Mesothelial cell of epicardium (in vitro differentiated cells): ENCODE measurements at regions not wholly inside any gene's neighbourhood (a gene's known extent, or its start where the extent isn't known, plus 50 kb on each side); places are given as distances from the start of the nearest gene placed in this dataset.

Experiments
- DNase-seq, 2 experiments: peaks; one replicate each; pipeline ENCODE4 v3.0.0; 2021; ENCODE audit warnings: low spot score in 2 of 2; ENCODE audit not compliant: unreplicated experiment in 2 of 2
- H3K27ac Mint-ChIP-seq: 2 replicates; pipeline ENCODE4 v1.8.0; 2021; ENCODE audit warnings: mixed read lengths
- H3K27me3 Mint-ChIP-seq: 2 replicates; pipeline ENCODE4 v1.8.0; 2021; ENCODE audit warnings: low read depth, mixed read lengths
- H3K36me3 Mint-ChIP-seq: 2 replicates; pipeline ENCODE4 v1.8.0; 2021; ENCODE audit warnings: mixed read lengths
- H3K4me1 Mint-ChIP-seq: 2 replicates; pipeline ENCODE4 v1.8.0; 2021; ENCODE audit warnings: mixed read lengths
- H3K4me3 Mint-ChIP-seq: 2 replicates; pipeline ENCODE4 v1.8.0; 2021; ENCODE audit warnings: mild to moderate bottlenecking, moderate library complexity, mixed read lengths
- H3K9me3 Mint-ChIP-seq: 2 replicates; pipeline ENCODE4 v1.8.0; 2021; ENCODE audit warnings: mixed read lengths
- TF ChIP-seq, protein P1 (sequence below): fragments of 200-600 bp; sonication (generic); IDR thresholded peaks from one replicate; pipeline ENCODE4 v1.5.0; 2021; ENCODE audit warnings: antibody characterized with exemption; ENCODE audit not compliant: unreplicated experiment

- no peak overlapping the region for H3K27ac Mint-ChIP-seq
- peaks cover 48% of the 10 kb centered on the region for H3K9me3 Mint-ChIP-seq
- H3K36me3 Mint-ChIP-seq: peaks cover 5% of the 10 kb centered on the region
- H3K27me3 Mint-ChIP-seq: no peaks in the 10 kb centered on the region
- TF ChIP-seq, protein P1, sequence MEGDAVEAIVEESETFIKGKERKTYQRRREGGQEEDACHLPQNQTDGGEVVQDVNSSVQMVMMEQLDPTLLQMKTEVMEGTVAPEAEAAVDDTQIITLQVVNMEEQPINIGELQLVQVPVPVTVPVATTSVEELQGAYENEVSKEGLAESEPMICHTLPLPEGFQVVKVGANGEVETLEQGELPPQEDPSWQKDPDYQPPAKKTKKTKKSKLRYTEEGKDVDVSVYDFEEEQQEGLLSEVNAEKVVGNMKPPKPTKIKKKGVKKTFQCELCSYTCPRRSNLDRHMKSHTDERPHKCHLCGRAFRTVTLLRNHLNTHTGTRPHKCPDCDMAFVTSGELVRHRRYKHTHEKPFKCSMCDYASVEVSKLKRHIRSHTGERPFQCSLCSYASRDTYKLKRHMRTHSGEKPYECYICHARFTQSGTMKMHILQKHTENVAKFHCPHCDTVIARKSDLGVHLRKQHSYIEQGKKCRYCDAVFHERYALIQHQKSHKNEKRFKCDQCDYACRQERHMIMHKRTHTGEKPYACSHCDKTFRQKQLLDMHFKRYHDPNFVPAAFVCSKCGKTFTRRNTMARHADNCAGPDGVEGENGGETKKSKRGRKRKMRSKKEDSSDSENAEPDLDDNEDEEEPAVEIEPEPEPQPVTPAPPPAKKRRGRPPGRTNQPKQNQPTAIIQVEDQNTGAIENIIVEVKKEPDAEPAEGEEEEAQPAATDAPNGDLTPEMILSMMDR: no peak
- H3K4me3 Mint-ChIP-seq: no peak overlapping the region
- no peaks in the 10 kb centered on the region for H3K4me1 Mint-ChIP-seq
- DNase-seq: no peak
Measured at GRCh38 chrX:81348388-81348787, 146.5 kb downstream of the SH3BGRL start.

GRCh38 chrX:81354954-81355353 lies 153.1 kb downstream of the SH3BGRL start:
- Mint-ChIP-seq H3K27ac (no peak overlapping the region), H3K4me3 (no peak overlapping the region), H3K36me3 (no peaks in the 10 kb centered on the region), H3K27me3 (no peaks in the 10 kb centered on the region), H3K9me3 (peaks cover 45% of the 10 kb centered on the region), H3K4me1 (no peaks in the 10 kb centered on the region)
- DNase-seq: no peak
- TF ChIP-seq, protein P1: no peak

DNA sequence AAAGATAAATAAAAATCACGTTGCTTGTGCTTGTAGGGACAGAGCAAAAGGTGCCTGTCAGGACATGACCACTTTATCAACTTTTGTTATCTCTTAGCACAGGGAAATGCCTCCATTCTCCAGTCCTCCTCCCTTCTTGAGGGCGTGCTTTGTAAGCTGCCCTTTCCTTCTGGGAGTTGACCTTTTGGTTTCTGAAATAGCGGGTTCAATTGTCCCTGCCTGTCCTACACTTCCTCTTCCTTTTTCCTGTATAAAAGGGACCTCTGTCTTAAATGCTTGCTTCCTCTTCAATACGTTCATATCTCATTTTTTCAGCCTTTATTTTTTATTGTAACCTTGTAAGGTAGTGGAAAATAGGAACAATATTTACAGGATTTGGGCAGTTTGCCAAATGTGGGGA lies 153.5 kb downstream of the SH3BGRL start:
- H3K36me3 Mint-ChIP-seq: no peaks in the 10 kb centered on the region
- no peaks in the 10 kb centered on the region for H3K27me3 Mint-ChIP-seq
- DNase-seq: no peak
- no peak overlapping the region for H3K4me3 Mint-ChIP-seq
- H3K9me3 Mint-ChIP-seq: peaks cover 44% of the 10 kb centered on the region
- TF ChIP-seq, protein P1: no peak
- no peak overlapping the region for H3K27ac Mint-ChIP-seq
- H3K4me1 Mint-ChIP-seq: no peaks in the 10 kb centered on the region

DNA sequence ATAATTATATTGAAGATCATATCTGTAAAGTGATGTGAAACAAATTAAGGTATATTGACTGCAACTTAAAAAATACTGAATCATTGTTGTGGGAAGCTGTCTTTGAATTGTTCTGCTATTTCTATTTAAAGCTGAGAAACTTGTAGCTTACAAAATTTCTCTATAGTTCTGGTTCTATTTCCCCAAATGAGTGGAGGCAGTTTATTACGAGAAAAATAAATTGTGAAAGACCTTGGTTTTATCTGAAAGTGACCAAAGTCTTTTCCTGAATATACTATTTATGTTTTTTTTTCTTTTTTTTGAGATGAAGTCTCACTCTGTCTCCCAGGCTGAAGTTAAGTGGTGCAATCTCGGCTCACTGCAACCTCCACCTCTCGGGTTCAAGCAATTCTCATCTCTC lies 165.4 kb downstream of the SH3BGRL start:
- H3K36me3 Mint-ChIP-seq: no peaks in the 10 kb centered on the region
- H3K9me3 Mint-ChIP-seq: peaks cover 24% of the 10 kb centered on the region
- TF ChIP-seq, protein P1: no peak
- no peaks in the 10 kb centered on the region for H3K4me1 Mint-ChIP-seq
- H3K27ac Mint-ChIP-seq: no peak overlapping the region
- no peak overlapping the region for H3K4me3 Mint-ChIP-seq
- no peaks in the 10 kb centered on the region for H3K27me3 Mint-ChIP-seq
- no peak for DNase-seq

DNA sequence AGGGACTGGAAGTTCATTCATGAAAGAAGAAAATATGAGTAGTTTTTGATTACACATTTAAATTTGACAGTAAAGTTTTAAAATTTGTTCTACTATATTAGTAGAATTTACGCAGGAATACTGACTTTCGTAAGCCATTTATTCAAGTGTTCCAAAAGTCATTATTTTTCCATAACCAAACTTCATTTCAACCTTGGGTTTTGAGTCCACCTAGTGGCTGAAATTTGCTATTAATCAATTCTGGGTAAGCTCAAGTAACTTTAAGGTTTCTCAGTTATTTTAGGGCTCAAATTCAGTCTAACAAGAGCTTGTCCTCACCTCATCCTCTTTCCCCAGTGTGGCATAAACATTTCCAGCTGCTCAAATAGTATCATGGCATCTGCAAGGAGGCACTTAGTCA lies 175.4 kb downstream of the SH3BGRL start:
- no peaks in the 10 kb centered on the region for H3K27me3 Mint-ChIP-seq
- TF ChIP-seq, protein P1: peak; percentile 76
- H3K9me3 Mint-ChIP-seq: no peaks in the 10 kb centered on the region
- no peak overlapping the region for H3K4me3 Mint-ChIP-seq
- no peaks in the 10 kb centered on the region for H3K36me3 Mint-ChIP-seq
- no peaks in the 10 kb centered on the region for H3K4me1 Mint-ChIP-seq
- no peak overlapping the region for H3K27ac Mint-ChIP-seq
- DNase-seq: no peak

DNA sequence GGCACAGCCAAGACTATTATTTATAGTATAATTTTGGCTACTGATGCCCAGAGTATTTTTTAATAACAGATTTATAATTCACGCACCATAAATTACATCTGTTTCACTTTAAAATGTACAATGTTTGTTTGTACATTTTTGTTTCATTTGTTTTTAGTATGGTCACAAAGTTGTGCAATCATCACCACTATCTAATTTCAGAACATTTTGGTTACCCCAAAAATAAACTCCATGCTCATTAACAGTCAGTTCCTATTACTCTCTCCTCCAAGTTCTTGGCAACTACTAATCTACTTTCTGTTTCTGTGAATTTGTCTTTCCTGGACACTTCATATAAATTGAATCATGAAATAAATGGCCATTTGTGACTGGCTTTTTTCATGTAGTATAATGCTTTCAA lies 176.7 kb downstream of the SH3BGRL start:
- Mint-ChIP-seq H3K9me3 (peaks cover 9% of the 10 kb centered on the region), H3K36me3 (no peaks in the 10 kb centered on the region), H3K4me1 (no peaks in the 10 kb centered on the region), H3K4me3 (no peak overlapping the region), H3K27me3 (no peaks in the 10 kb centered on the region), H3K27ac (no peak overlapping the region)
- DNase-seq: no peak
- TF ChIP-seq, protein P1: no peak
